ENCODE measurements at regions not wholly inside any gene's neighbourhood (a gene's known extent, or its start where the extent isn't known, plus 50 kb on each side); places are given as distances from the start of the nearest gene placed in this dataset.

- WGBS, 2 donors (ENCODE audit: low coverage in 1 of 2), result 23 to 60% methylated on average over 3 of the region's 3 CpGs
- ATAC-seq, result no peak
- Histone ChIP-seq H3K4me3 (no peak overlapping the region), H3K9me3 (no peaks in the 10 kb centered on the region), H3K27ac (no peak overlapping the region), H3K36me3 (no peaks in the 10 kb centered on the region), H3K27me3 (no peaks in the 10 kb centered on the region), H3K4me1 (no peaks in the 10 kb centered on the region)
- TF ChIP-seq, protein P1, sequence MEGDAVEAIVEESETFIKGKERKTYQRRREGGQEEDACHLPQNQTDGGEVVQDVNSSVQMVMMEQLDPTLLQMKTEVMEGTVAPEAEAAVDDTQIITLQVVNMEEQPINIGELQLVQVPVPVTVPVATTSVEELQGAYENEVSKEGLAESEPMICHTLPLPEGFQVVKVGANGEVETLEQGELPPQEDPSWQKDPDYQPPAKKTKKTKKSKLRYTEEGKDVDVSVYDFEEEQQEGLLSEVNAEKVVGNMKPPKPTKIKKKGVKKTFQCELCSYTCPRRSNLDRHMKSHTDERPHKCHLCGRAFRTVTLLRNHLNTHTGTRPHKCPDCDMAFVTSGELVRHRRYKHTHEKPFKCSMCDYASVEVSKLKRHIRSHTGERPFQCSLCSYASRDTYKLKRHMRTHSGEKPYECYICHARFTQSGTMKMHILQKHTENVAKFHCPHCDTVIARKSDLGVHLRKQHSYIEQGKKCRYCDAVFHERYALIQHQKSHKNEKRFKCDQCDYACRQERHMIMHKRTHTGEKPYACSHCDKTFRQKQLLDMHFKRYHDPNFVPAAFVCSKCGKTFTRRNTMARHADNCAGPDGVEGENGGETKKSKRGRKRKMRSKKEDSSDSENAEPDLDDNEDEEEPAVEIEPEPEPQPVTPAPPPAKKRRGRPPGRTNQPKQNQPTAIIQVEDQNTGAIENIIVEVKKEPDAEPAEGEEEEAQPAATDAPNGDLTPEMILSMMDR (IDR thresholded peaks at IDR 0.05), result no peak
- TF ChIP-seq POLR2A (IDR thresholded peaks at IDR 0.05) (no peak), POLR2AphosphoS5 (IDR thresholded peaks at IDR 0.05) (no peak), EP300 (IDR thresholded peaks at IDR 0.05) (no peak)
Measured at GRCh38 chr15:87347806-87348515, 908.6 kb downstream of the NTRK3 start.

- no peaks in the 10 kb centered on the region for H3K36me3 ChIP-seq
- ATAC-seq, result no peak
- H3K27me3 ChIP-seq, result no peaks in the 10 kb centered on the region
- TF ChIP-seq EP300 (IDR thresholded peaks at IDR 0.05), result no peak
- TF ChIP-seq, protein P1 (IDR thresholded peaks at IDR 0.05), result no peak
- no peak for TF ChIP-seq POLR2AphosphoS5 (IDR thresholded peaks at IDR 0.05)
- no peak for TF ChIP-seq POLR2A (IDR thresholded peaks at IDR 0.05)
- no peak overlapping the region for H3K4me3 ChIP-seq
- no peak overlapping the region for H3K27ac ChIP-seq
- H3K4me1 ChIP-seq, result no peaks in the 10 kb centered on the region
- H3K9me3 ChIP-seq, result no peaks in the 10 kb centered on the region
- 78 to 100% methylated on average over 2 of the region's 2 CpGs for WGBS, 2 donors (ENCODE audit: low coverage in 1 of 2)
Measured at GRCh38 chr15:87345961-87346360, 910.6 kb downstream of the NTRK3 start.

GRCh38 chr15:87343966-87344365 is 912.6 kb downstream of the NTRK3 start:
- Histone ChIP-seq H3K9me3 (no peaks in the 10 kb centered on the region), H3K4me3 (no peak overlapping the region), H3K36me3 (no peaks in the 10 kb centered on the region), H3K27ac (no peak overlapping the region), H3K4me1 (no peaks in the 10 kb centered on the region), H3K27me3 (no peaks in the 10 kb centered on the region)
- 31 to 39% methylated on average over 3 of the region's 3 CpGs for WGBS, 2 donors (ENCODE audit: low coverage in 1 of 2)
- TF ChIP-seq POLR2A (IDR thresholded peaks at IDR 0.05) (no peak), EP300 (IDR thresholded peaks at IDR 0.05) (no peak), POLR2AphosphoS5 (IDR thresholded peaks at IDR 0.05) (no peak)
- TF ChIP-seq, protein P1 (IDR thresholded peaks at IDR 0.05), result no peak
- ATAC-seq, result no peak

GRCh38 chr15:87340370-87340769 is 916.2 kb downstream of the NTRK3 start:
- Histone ChIP-seq H3K4me3 (no peak overlapping the region), H3K27me3 (no peaks in the 10 kb centered on the region), H3K4me1 (no peaks in the 10 kb centered on the region), H3K9me3 (no peaks in the 10 kb centered on the region), H3K27ac (no peak overlapping the region), H3K36me3 (no peaks in the 10 kb centered on the region)
- no peak for ATAC-seq
- TF ChIP-seq, protein P1 (IDR thresholded peaks at IDR 0.05), result no peak

DNA sequence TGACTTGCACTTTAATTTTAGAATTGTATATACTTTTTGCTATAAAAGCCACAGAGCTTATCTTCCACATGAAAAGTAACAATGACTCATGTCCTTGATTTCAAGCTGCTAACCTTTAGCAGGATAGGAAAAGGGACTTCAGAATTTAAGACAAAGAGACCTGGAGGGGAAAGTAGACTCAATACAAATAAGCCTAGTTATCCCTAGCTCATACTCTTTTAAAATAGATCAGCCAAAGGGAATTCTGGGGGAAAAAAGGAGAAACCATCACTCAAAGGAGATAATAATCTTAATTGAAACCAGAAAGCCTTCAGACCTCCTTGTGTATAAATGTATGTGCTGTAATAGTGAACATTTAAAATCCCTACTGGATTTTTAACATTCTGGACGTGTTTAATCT is 930.3 kb downstream of the NTRK3 start:
- WGBS, 2 donors (ENCODE audit: low coverage in 1 of 2), result 18 to 25% methylated on average over 1 of the region's 1 CpG
- Histone ChIP-seq H3K4me1 (no peaks in the 10 kb centered on the region), H3K27ac (no peak overlapping the region), H3K4me3 (no peak overlapping the region), H3K36me3 (no peaks in the 10 kb centered on the region), H3K27me3 (no peaks in the 10 kb centered on the region), H3K9me3 (no peaks in the 10 kb centered on the region)
- TF ChIP-seq EP300 (IDR thresholded peaks at IDR 0.05) (no peak), POLR2A (IDR thresholded peaks at IDR 0.05) (no peak), POLR2AphosphoS5 (IDR thresholded peaks at IDR 0.05) (no peak)
- TF ChIP-seq, protein P1 (IDR thresholded peaks at IDR 0.05), result no peak
- no peak for ATAC-seq
